GM19395 (cell line): ENCODE measurements at regions not wholly inside any gene's neighbourhood (a gene's known extent, or its start where the extent isn't known, plus 50 kb on each side); places are given as distances from the start of the nearest gene placed in this dataset.
"Not testable (repeated sequence)": the region's sequence is repeated elsewhere in the genome, so short reads cannot be mapped to it uniquely, and the experiment has no call there.

Experiments used
- ATAC-seq: cut with Tn5 transposase; IDR thresholded peaks from one replicate; pipeline ENCODE4 v1.9.1; 2021; ENCODE audit warnings: mild to moderate bottlenecking, moderate library complexity; ENCODE audit not compliant: unreplicated experiment

DNA sequence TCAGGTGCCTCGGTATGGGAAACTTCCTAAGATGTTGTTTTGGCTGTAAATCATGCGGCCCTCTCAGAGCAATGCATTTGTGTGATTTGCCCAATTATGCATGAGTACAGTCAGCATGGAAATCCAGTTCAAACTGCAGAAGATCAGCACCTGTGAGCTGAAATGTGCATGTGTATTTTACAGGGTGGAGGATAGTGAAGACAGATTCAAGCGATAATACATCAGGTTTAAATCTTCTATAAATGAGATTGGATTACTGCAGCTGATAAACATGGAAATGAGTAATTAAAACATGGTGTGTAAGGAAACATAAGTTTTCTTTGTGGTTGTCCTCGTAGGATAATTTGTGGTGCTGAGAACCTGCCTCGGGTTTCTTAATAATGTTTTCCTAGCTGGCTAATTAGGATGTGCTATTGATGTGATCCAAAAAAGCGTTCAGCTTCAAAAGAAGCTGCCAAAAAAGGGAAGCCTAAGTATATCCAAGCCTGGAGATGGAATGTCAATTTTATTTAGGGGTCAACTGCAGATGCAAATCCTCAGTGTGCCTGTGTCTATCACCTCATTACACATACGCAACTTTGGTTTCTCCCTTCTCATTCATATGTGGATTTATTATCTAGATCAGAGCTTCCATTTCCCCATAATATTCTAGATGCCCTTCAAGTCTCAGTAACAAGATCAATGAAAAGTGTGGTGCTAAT lies 117.1 kb upstream of the CCDC28A start:
- ATAC-seq: no peak

DNA sequence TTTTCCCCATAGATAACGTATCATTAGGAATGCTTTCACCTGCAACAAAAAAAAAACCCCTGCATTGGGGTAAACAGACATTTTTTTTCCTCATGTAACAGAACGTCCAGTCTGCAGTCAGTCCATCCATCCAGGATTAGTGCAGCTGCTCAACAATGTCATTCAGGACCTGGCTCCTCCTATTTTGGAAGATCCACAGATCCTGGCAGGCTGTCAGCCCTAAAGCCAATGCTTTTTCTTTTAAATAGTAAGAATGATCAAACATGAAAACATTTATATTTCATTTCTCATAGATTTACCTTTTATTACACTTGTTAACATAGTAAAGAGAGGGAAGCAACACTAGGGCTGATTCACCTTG lies 116.5 kb upstream of the CCDC28A start:
- no peak for ATAC-seq

DNA sequence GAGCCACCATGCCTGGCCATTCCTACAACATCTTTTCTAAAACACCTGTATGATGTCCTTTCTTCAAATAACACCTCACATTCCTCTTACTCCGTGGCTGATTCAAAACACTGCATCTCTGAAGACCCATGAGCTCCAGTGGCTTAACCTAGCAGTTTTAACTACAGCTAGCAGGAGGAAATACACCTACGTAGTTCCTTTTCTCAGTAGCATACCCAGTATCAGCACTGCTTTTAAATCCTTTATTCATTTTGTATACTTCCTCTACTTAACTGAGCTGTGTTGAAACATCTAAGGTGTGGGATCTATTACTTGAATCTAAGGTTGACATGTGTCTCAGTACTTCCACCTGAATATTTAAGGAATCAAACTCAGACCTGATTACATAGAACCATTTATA lies 113.6 kb upstream of the CCDC28A start:
- no peak for ATAC-seq

DNA sequence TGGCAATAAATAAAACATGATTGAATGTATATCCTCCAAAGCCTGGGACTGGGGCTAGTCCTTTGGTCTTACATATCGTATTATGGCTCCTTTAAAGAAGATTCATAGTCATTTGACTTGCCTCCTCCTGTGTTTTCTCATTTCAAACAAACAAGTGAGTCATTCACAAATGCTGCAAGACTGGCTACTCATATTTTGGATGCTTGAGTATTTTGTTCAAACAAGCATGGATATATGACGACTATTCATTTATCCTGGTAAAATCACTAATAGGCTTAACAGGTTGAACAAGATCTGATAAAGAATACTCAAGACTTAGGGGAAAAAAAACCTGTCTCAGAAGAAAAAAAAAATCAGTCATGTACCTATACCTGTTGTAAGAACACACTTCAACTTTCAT lies 111.1 kb upstream of the CCDC28A start:
- no peak for ATAC-seq

DNA sequence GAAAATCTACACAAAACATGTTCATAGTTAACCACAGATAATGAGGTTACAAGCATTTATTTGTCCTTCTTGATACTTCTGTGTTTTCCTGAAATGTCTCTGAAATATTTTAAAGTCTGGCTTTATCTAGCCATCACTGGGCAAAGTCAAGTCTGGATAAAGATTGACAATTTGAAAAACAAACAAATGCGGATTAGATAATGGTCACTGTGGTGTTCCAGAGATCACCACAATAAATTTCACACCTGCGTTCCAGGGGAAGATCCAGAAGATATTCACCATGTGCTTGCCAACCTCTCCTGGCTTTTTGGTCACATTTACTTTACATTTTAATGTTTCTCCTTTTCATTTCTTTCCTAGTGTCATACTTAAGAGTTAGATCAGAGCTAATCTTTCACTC lies 109.7 kb upstream of the CCDC28A start:
- ATAC-seq: no peak

DNA sequence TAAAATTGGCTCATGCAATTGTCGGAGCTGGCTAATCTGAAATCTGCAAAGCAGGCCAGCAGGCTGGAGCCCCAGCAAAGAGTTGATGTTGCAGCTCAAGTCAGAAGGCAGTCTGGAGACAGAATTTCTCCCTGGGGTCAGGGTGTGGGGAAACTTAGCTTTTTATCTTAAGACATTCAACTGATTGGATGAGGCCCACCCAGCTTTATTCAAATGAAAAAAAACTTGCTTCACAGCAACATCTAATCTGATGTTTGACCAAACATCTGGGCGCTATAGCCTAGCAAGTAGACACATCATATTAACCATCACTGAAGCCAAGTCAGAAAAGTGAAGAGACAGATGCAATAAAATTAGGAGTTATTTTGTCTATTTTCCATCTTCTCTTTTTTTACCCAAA lies 108.8 kb upstream of the CCDC28A start:
- ATAC-seq: no peak

DNA sequence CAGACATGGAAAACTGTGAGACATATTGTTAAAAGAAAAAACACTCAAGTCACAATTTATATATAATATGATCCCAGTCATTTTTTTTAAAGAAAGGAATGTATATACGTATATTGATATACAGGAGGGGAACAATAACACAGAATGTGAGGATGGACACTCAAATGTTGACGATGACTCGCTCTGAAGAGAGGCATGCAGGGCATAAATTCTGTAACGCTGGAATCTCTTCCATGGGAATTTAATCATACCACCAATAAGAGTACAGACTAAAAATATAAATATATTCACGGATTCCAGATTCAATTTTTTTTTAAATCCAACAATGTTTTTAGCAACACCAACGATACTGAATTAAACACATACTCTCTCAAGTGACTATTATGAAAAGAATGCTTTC lies 106.9 kb upstream of the CCDC28A start:
- no peak for ATAC-seq

DNA sequence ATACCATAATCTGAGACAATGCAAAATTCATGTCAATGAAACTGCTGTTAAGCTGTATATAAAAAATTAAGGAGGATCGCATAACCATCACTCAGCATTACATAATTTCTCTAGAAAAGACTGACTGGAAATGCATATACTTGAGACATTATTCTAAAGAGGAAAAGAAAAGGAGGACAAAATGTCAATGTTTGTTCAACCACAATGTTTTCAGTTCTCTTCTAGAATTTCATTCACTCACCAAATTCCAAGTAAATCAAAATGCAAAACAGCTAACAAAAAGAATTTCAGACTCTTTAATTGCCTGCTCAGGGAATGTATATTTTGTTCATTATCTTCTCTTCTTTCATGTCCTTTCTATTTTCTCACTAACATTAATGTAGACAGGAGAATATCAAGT lies 106.2 kb upstream of the CCDC28A start:
- no peak for ATAC-seq

DNA sequence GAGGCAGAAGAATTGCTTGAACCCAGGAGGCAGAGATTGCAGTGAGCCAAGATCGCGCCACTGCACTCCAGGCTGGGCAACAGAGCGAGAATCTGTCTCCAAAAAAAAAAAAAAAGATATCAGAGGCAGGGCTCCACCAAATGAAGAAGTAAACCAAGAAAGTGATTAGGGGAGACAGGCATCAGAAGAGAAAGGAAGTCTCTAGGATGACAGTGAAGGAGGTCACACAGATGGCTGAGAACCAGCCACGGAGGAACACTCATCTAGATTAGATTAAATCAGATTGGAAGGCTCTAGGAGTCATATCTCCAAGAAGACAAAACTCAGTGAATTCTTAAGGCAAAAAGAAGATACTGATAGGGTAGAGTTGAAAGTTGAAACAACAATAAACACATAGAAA lies 102.2 kb upstream of the CCDC28A start:
- ATAC-seq: no peak

DNA sequence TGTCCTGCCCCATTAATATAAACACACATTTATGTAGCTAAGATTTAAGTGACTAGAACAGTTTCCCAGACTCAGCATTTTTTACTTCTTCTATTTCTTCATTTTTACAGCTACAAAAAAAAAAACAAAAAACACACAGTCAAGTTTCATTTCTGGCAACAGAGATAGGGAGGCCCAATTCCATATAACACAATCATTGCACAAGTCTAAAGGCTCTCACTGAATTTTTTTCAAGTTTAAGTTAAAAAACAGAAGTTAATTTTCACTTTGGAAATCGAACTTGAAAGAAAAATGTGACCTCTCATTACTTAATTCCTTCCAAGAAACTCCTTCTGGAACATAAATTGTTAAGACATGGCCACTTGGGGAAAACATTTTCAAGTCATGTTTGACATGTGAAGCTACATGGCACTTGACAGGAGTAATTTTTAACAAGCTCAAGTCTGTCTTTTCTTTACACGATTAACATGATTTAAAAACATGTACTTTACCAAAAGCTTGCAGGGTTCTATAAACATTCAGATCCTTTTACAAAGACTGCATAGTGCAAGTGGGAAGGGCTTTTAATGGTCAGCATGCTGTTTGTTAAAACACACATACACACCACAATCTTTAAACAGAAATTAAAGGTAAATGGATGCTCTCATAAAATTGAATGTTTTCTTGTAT lies 100.1 kb upstream of the CCDC28A start:
- ATAC-seq: no peak

DNA sequence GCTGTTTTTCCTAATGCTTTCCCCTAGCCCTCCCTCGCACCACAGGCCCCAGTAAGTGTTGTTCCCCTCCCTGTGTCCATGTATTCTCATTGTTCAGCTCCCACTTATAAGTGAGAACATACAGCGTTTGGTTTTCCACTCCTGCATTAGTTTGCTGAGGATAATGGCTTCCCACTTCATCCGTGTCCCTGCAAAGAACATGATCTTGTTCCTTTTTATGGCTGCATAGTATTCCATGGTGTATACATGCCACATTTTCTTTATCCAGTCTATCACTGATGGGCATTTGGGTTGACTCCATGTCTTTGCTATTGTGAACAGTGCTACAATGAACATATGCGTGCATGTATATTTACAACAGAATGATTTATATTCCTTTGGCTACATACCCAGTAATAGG lies 99.1 kb upstream of the CCDC28A start:
- not testable (repeated sequence) for ATAC-seq

DNA sequence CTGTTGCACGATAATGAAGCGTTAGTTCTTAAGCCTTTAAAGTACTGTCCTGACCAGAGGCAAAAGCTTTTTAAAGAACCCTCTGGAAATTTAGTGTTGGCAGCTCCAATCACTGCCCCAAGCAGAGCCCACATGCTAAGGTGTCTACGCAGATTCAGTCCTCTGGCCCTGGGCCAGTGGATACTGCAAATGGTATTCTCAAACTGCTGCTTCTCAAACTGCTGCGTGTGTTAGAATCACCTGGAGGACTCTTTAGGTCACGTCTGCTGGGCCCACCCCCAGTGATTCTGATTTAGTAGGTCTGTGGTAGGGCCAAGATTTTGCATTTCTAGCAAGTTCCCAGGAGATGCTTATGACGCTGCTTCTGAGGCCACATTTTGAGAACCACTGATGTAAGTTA lies 96.0 kb upstream of the CCDC28A start:
- no peak for ATAC-seq

DNA sequence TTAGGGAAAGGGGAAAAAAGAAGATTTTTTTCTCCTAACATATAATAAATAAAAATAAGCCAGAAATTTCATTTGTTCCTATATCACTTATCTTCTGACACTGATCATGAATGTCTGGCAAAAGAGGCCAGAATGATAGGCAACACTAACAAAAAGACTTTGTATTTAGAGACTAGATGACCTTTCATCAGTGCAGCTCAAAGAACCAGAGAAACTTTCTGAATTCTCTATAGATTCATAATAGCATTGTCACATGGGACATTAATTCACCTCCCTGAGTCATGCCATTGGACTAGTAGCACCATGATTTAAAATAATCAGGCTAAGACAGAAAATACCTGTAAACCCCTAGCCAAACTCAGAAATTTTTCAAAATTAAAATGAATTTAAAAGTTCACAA lies 95.4 kb upstream of the CCDC28A start:
- ATAC-seq: no peak

DNA sequence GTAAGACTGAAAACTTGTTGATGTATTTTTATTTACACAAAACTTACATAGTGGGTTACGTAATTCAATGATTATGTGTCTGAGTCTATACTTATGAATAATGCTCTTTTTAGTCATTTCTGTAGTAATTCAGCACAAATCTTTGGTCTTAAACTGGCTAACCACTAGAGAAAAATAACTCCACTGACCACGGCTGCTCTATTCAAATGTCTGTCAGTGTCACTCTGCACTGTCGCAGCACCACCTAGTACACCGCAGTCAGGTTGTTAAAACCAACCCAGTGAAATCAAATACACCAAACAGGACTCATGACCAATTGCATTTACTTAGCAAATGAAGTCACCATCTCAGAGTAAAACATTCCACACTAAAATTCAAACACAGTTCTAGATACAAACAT lies 93.5 kb upstream of the CCDC28A start:
- no peak for ATAC-seq

DNA sequence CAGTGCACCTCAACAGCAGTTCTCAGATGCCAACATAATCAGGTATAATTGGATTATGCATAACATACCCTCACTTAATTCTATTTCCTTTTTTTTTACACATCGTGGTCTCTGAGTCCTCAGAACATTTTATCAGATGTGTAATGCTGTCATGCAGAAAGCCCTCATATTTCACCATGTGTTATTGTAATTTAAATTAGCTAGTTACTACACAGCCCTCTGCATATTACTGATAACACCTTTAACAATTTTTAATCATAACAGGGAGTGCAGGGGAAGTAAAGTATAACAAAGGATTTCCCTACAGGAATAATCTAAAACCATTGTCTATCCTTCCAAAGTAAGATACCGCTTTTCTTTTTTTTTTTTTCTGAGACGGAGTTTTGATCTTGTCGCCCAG lies 91.9 kb upstream of the CCDC28A start:
- ATAC-seq: no peak

DNA sequence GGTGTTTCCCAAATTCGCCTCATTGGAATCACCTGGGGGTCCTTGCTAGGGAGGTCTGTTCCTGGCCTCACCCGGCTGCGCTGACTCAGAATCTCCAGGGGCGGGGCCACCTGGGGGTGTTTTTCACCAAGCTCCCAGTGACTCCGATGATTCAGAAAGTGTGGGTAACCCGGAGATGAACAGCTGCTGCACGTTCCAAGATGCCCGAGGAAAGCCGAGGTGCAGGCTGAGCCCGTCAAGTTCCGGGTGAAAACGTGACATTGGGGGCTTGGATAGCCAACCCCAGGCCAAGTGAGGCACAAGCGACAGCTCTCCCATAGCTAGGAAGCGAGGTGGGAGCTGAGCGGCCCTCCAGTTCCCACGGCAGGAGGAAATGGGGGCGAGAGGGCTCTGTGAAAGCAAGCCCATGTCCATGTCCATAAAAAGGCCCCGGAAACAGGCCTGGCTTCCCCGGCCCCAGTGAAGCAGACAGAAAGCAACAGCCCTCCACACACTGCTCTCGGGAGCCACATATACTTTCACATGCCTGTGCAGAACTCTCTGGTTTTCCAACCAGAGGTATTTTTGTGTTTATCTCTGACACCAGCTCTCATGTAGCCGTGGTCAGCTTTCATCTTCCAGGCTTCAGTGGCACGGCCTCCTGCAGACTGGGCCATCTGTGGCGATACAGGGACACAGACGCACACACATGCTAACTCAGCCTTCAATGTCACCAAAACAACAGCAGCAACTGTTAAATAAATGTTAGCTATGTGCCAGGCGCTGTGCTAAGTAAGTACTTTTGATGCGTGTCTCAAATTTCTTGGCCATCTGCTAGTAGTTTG lies 90.7 kb upstream of the CCDC28A start:
- no peak for ATAC-seq

DNA sequence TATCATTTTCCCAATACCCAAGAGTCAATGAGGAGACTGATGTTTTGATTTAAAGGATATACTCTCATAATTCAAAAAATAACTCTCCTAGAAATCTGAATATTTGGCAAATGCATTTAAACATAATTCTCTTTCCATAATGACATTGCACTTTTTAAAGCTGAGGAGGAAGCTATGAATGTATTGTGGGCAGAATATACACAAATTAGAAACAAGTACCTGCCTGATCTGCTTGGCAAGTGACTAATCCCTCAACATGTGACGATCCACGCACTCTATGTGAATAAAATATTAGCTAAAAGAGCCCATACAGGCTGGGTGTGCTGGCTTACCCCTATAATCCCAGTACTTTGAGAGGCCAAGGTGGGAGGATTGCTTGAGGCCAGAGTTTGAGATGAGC lies 88.3 kb upstream of the CCDC28A start:
- ATAC-seq: no peak

DNA sequence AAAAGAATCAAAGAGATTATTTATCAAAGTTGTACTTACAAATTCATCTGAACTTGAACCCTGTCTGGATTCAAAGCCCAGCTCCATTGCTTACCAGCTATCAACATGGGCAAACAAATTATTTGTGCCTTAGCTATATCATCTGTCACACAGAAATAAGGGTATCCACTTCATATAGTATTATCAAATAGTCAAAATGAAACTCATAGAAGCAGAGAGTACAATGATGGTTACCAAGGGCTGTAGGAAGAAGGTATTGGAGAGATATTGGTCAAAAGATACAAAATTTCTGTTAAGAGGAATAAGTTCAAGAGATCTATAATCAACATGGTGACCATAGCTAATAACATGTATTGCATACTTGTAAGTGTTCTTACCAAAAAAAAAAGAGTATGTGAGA lies 87.8 kb upstream of the CCDC28A start:
- no peak for ATAC-seq

DNA sequence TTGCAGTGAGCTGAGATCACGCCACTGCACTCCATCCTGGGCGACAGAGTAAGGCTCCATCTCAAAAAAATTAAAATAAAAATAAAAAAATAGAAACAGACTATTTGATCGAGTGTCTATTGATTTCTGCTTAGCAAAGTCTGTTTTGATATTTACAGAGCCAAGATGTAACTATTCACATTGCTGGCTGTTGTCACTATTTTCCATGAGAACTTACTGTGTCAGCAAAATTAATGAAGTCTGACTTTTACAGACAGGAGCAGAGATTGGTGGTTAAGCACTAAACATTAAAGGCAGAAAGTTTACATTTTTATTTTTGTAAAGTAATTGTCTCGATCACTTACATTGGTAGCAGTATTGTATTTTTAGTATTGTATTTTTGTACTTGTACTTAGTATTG lies 85.0 kb upstream of the CCDC28A start:
- ATAC-seq: no peak

DNA sequence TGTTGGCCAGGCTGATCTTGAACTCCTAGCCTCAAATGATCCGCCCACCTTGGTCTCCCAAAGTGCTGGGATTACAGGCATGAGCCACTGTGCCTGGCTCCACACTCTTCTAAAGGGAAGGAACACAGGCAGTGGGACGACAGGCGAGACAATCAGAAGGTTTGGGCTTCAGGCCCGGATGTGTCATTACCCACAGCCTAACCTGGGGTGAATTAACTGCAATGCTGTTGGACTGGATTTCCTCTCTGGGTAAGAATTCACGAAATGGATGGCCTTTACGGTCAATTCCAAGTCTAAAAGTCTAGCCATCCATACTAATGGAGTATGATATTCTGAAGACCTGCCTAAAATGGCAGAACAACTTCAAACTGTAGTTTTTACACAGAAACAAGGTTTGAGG lies 83.7 kb upstream of the CCDC28A start:
- ATAC-seq: no peak

DNA sequence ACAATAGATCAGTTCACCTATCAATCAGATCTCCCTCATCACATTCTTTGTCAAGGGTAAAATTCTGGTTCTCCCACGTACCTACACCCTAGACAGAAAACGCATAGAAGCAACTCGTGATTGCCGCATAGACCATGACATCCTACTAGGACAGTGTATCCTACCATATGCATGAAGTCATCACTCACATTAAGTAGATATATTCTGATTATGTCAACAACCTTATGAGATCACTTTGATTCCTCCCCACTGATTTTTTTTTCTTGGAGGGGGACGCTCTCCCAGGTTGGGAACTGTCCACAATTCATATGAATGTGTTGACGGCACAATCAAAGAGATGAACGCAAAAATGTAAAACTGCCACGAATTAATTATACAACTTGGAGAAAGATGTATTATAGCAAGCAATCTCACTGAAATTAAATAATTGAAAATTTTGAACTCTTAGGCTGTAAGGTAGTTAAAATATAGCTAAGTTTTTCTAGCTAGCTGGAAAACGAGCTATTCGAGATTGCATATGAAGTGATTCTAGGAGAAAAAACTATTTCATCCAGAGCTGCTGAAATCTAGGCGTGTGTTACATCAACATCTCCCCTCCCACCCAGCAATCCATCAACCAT lies 82.5 kb upstream of the CCDC28A start:
- no peak for ATAC-seq

DNA sequence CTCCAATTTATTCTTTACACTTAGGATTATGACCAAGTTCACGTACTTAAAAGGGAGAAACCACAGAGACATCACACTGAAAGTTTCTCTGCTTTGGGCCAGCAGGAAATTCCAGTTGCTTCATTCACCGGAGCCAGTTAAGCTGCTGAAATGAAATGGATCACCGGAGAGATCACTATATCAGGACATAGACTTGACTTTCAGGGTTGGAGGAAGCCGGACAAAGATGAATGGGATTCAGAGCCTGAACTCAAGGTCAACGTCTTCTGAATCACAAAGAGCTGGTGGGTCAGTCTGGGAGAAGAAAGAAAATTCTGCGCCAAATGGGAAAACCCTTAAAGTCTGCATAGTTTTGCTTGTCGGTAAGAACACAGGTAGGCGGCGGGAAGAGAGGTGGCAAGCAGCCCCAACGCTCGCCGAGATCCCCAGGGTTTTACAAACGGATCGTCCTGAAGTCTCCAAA lies 81.9 kb upstream of the CCDC28A start:
- peak; percentile 4 for ATAC-seq
